Left renal cortex interstitium (tissue), 4 donors: ENCODE measurements at regions not wholly inside any gene's neighbourhood (a gene's known extent, or its start where the extent isn't known, plus 50 kb on each side); places are given as distances from the start of the nearest gene placed in this dataset.
"Not testable (repeated sequence)": the region's sequence is repeated elsewhere in the genome, so short reads cannot be mapped to it uniquely, and the experiment has no call there.

Experiments
- DNase-seq, 4 donors: peaks; one replicate each; pipeline ENCODE4 v3.0.0-alpha.2; 2013; ENCODE audit warnings: low read depth in 4 of 4, low spot score in 2 of 4, missing footprints in 1 of 4

GRCh38 chr2:212914392-212914791 is 237.0 kb downstream of the IKZF2 start:
- no peak for DNase-seq

GRCh38 chr2:212913640-212914306 is 237.6 kb downstream of the IKZF2 start:
- no peak for DNase-seq

GRCh38 chr2:212912445-212913103 is 238.8 kb downstream of the IKZF2 start:
- DNase-seq = no peak

- DNase-seq = no peak
Observed at GRCh38 chr2:212911011-212911410, 240.4 kb downstream of the IKZF2 start.

GRCh38 chr2:212908682-212909435 is 242.6 kb downstream of the IKZF2 start:
- no peak for DNase-seq

GRCh38 chr2:212908031-212908430 is 243.4 kb downstream of the IKZF2 start:
- DNase-seq = no peak

- no peak for DNase-seq
Observed at GRCh38 chr2:212906620-212907019, 244.8 kb downstream of the IKZF2 start.

- no peak for DNase-seq
Observed at GRCh38 chr2:212905640-212906201, 245.7 kb downstream of the IKZF2 start.

- DNase-seq = no peak
Observed at GRCh38 chr2:212904646-212905045, 246.8 kb downstream of the IKZF2 start.

- no peak for DNase-seq
Observed at GRCh38 chr2:212903413-212903812, 248.0 kb downstream of the IKZF2 start.

- no peak for DNase-seq
Observed at GRCh38 chr2:212902421-212902820, 249.0 kb downstream of the IKZF2 start.

GRCh38 chr2:212901604-212902275 is 249.7 kb downstream of the IKZF2 start:
- no peak for DNase-seq

GRCh38 chr2:212900715-212901114 is 250.7 kb downstream of the IKZF2 start:
- no peak for DNase-seq

- DNase-seq = no peak
Observed at GRCh38 chr2:212898011-212898410, 253.4 kb downstream of the IKZF2 start.

- DNase-seq = no peak
Observed at GRCh38 chr2:212897296-212897695, 254.1 kb downstream of the IKZF2 start.

GRCh38 chr2:212894026-212894425 is 257.4 kb downstream of the IKZF2 start:
- DNase-seq = no peak

- DNase-seq = no peak
Observed at GRCh38 chr2:212893216-212893615, 258.2 kb downstream of the IKZF2 start.

- DNase-seq = no peak
Observed at GRCh38 chr2:212892193-212892592, 259.2 kb downstream of the IKZF2 start.

- no peak for DNase-seq
Observed at GRCh38 chr2:212891580-212891979, 259.8 kb downstream of the IKZF2 start.

- DNase-seq = no peak
Observed at GRCh38 chr2:212882626-212883025, 268.8 kb downstream of the IKZF2 start.

GRCh38 chr2:212876556-212876955 is 274.9 kb downstream of the IKZF2 start:
- not testable (repeated sequence) for DNase-seq
